K562 (cell line): ENCODE measurements at regions not wholly inside any gene's neighbourhood (a gene's known extent, or its start where the extent isn't known, plus 50 kb on each side); places are given as distances from the start of the nearest gene placed in this dataset.

ENCODE experiments used
- ARID2 ChIP-seq: fragments of 450-650 bp; IDR thresholded peaks from 2 replicates; pipeline ENCODE4 v1.6.1; 2017; ENCODE audit warnings: antibody characterized with exemption, mild to moderate bottlenecking
- PHF21A ChIP-seq: fragments of 450-650 bp; IDR thresholded peaks from 2 replicates; pipeline ENCODE4 v1.6.1; 2017; ENCODE audit warnings: low read depth, borderline replicate concordance
- SOX6 ChIP-seq: fragments of 450-650 bp; IDR thresholded peaks from 2 replicates; pipeline ENCODE4 v1.6.1; 2014; ENCODE audit warnings: mild to moderate bottlenecking
- ZC3H4 ChIP-seq: sonication (generic); formaldehyde crosslinking; IDR thresholded peaks from 2 replicates; pipeline ENCODE4 v1.9.0; 2021; ENCODE audit warnings: missing genetic modification reagents, borderline replicate concordance
- TF ChIP-seq, protein P1 (sequence below): fragments of 250-450 bp; sonication (Bioruptor Pico); IDR thresholded peaks from 2 replicates; pipeline ENCODE4 v1.8.0; 2022; ENCODE audit warnings: inconsistent platforms, mild to moderate bottlenecking, moderate library complexity, borderline replicate concordance
- TF ChIP-seq, protein P2 (sequence below): fragments of 250-450 bp; sonication (Bioruptor Pico); IDR thresholded peaks from 2 replicates; pipeline ENCODE4 v1.4.0; 2020

DNA sequence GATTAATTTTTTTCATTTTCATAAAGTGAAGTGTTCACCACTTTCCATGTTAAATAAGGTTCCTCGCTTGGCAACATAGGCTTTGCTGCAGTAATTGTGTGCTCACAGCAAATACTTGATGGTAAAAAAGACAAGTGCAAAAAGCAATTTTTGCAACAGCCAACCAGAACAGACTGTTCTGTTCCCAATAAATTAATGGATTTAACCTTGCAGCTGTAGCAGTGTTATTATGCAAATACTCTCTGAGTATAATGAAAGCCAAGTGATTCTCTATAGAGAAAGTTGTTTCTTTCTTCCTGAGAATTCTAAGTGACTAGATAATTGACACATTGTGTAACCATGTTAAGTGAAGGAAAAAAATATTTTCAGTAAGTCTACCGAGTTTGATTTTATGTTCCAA lies 183.7 kb upstream of the NAALADL2 start (continued):
- TF ChIP-seq, protein P1, sequence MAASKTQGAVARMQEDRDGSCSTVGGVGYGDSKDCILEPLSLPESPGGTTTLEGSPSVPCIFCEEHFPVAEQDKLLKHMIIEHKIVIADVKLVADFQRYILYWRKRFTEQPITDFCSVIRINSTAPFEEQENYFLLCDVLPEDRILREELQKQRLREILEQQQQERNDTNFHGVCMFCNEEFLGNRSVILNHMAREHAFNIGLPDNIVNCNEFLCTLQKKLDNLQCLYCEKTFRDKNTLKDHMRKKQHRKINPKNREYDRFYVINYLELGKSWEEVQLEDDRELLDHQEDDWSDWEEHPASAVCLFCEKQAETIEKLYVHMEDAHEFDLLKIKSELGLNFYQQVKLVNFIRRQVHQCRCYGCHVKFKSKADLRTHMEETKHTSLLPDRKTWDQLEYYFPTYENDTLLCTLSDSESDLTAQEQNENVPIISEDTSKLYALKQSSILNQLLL (CRISPR knock-in tag) = no peak
- TF ChIP-seq PHF21A = no peak
- no peak for TF ChIP-seq SOX6
- TF ChIP-seq, protein P2, sequence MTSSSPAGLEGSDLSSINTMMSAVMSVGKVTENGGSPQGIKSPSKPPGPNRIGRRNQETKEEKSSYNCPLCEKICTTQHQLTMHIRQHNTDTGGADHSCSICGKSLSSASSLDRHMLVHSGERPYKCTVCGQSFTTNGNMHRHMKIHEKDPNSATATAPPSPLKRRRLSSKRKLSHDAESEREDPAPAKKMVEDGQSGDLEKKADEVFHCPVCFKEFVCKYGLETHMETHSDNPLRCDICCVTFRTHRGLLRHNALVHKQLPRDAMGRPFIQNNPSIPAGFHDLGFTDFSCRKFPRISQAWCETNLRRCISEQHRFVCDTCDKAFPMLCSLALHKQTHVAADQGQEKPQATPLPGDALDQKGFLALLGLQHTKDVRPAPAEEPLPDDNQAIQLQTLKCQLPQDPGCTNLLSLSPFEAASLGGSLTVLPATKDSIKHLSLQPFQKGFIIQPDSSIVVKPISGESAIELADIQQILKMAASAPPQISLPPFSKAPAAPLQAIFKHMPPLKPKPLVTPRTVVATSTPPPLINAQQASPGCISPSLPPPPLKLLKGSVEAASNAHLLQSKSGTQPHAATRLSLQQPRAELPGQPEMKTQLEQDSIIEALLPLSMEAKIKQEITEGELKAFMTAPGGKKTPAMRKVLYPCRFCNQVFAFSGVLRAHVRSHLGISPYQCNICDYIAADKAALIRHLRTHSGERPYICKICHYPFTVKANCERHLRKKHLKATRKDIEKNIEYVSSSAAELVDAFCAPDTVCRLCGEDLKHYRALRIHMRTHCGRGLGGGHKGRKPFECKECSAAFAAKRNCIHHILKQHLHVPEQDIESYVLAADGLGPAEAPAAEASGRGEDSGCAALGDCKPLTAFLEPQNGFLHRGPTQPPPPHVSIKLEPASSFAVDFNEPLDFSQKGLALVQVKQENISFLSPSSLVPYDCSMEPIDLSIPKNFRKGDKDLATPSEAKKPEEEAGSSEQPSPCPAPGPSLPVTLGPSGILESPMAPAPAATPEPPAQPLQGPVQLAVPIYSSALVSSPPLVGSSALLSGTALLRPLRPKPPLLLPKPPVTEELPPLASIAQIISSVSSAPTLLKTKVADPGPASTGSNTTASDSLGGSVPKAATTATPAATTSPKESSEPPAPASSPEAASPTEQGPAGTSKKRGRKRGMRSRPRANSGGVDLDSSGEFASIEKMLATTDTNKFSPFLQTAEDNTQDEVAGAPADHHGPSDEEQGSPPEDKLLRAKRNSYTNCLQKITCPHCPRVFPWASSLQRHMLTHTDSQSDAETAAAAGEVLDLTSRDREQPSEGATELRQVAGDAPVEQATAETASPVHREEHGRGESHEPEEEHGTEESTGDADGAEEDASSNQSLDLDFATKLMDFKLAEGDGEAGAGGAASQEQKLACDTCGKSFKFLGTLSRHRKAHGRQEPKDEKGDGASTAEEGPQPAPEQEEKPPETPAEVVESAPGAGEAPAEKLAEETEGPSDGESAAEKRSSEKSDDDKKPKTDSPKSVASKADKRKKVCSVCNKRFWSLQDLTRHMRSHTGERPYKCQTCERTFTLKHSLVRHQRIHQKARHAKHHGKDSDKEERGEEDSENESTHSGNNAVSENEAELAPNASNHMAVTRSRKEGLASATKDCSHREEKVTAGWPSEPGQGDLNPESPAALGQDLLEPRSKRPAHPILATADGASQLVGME (CRISPR knock-in tag) = no peak
- no peak for TF ChIP-seq ARID2
- no peak for TF ChIP-seq ZC3H4 (CRISPR knock-in tag)
